Tibial nerve (tissue), 4 donors: ENCODE measurements at regions not wholly inside any gene's neighbourhood (a gene's known extent, or its start where the extent isn't known, plus 50 kb on each side); places are given as distances from the start of the nearest gene placed in this dataset.

Experiments
- CTCF ChIP-seq, 5 experiments: fragments of 200-600 bp in 3 of 5; fragments of 450-650 bp in 2 of 5; sonication (generic) in 3 of 5; IDR thresholded peaks; one replicate each; pipeline ENCODE4 v1.5.1; 2016 to 2019; ENCODE audit warnings: antibody characterized with exemption in 5 of 5, mild to moderate bottlenecking in 3 of 5, moderate library complexity in 2 of 5
- EP300 ChIP-seq, 2 donors: sonication (generic); formaldehyde crosslinking; IDR thresholded peaks; one replicate each; pipeline ENCODE4 v1.6.1; 2017; ENCODE audit warnings: antibody characterized with exemption in 2 of 2, mild to moderate bottlenecking in 1 of 2
- POLR2A ChIP-seq, 2 donors: fragments of 450-650 bp; IDR thresholded peaks; one replicate each; pipeline ENCODE4 v1.6.1; 2017; ENCODE audit warnings: antibody characterized with exemption in 2 of 2, mild to moderate bottlenecking in 2 of 2, moderate library complexity in 2 of 2

DNA sequence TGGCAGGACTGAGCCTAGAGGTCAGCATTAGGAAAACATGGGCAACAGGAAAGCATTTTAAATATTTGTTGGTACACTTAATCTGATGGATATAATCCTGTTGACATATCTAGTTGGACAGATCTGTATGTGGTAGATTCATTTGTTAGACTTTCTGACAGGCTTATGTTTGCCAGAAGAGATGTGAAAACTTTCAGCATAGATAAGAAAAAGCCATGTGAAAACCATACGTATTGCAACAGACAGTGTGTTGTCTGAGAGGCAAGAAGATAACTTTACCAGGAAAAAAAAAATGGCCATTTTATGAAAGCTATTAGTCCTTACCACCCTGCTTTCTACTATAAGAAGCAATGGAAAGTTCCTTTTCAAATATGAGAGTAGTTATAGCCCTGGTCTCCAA, 1902.2 kb upstream of the C9orf72 start:
- TF ChIP-seq POLR2A (IDR thresholded peaks at IDR 0.05) (no peak), CTCF (IDR thresholded peaks at IDR 0.05) (no peak), EP300 (IDR thresholded peaks at IDR 0.05) (no peak)
